ENCODE measurements at regions not wholly inside any gene's neighbourhood (a gene's known extent, or its start where the extent isn't known, plus 50 kb on each side); places are given as distances from the start of the nearest gene placed in this dataset.
"Not testable (repeated sequence)": the region's sequence is repeated elsewhere in the genome, so short reads cannot be mapped to it uniquely, and the experiment has no call there.

GRCh38 chr3:74036568-74036967 is 411.8 kb upstream of the PDZRN3 start:
- no peak for DNase-seq

- DNase-seq: no peak
Observed at GRCh38 chr3:74036102-74036501, 411.4 kb upstream of the PDZRN3 start.

- DNase-seq: no peak
Observed at GRCh38 chr3:74033806-74034205, 409.1 kb upstream of the PDZRN3 start.

- DNase-seq: no peak
Observed at GRCh38 chr3:74033381-74033780, 408.6 kb upstream of the PDZRN3 start.

- no peak for DNase-seq
Observed at GRCh38 chr3:74027121-74027520, 402.4 kb upstream of the PDZRN3 start.

GRCh38 chr3:74023395-74023794 is 398.7 kb upstream of the PDZRN3 start:
- no peak for DNase-seq

- DNase-seq: no peak
Observed at GRCh38 chr3:74021449-74021848, 396.7 kb upstream of the PDZRN3 start.

GRCh38 chr3:74009961-74010844 is 385.5 kb upstream of the PDZRN3 start:
- DNase-seq: no peak

- peak; percentile 43 for DNase-seq
Observed at GRCh38 chr3:74004386-74004785, 379.6 kb upstream of the PDZRN3 start.

- no peak for DNase-seq
Observed at GRCh38 chr3:74003734-74004133, 379.0 kb upstream of the PDZRN3 start.

- no peak for DNase-seq
Observed at GRCh38 chr3:74001436-74001835, 376.7 kb upstream of the PDZRN3 start.

GRCh38 chr3:74000725-74001124 is 376.0 kb upstream of the PDZRN3 start:
- no peak for DNase-seq

- DNase-seq: no peak
Observed at GRCh38 chr3:73999501-73999900, 374.8 kb upstream of the PDZRN3 start.

- DNase-seq: not testable (repeated sequence)
Observed at GRCh38 chr3:73990691-73991090, 365.9 kb upstream of the PDZRN3 start.

GRCh38 chr3:73966733-73967132 is 342.0 kb upstream of the PDZRN3 start:
- no peak for DNase-seq

- DNase-seq: no peak
Observed at GRCh38 chr3:73964818-73965217, 340.1 kb upstream of the PDZRN3 start.

GRCh38 chr3:73955494-73956070 is 330.8 kb upstream of the PDZRN3 start:
- DNase-seq: no peak

GRCh38 chr3:73954506-73954905 is 329.8 kb upstream of the PDZRN3 start:
- DNase-seq: no peak

- no peak for DNase-seq
Observed at GRCh38 chr3:73952781-73953180, 328.0 kb upstream of the PDZRN3 start.

GRCh38 chr3:73950865-73951558 is 326.3 kb upstream of the PDZRN3 start:
- no peak for DNase-seq

- no peak for DNase-seq
Observed at GRCh38 chr3:73945541-73945940, 320.8 kb upstream of the PDZRN3 start.

GRCh38 chr3:73939985-73940384 is 315.2 kb upstream of the PDZRN3 start:
- no peak for DNase-seq

- DNase-seq: no peak
Observed at GRCh38 chr3:73933585-73933984, 308.8 kb upstream of the PDZRN3 start.

GRCh38 chr3:73927203-73927570 is 302.4 kb upstream of the PDZRN3 start:
- DNase-seq: no peak

Data from femur (tissue), 1 donor.